ENCODE measurements at regions not wholly inside any gene's neighbourhood (a gene's known extent, or its start where the extent isn't known, plus 50 kb on each side); places are given as distances from the start of the nearest gene placed in this dataset.

GRCh38 chr2:4635289-4635688, 931.9 kb downstream of the DCDC2C start:
- Histone ChIP-seq H3K27me3 (no peaks in the 10 kb centered on the region), H3K9me3 (no peaks in the 10 kb centered on the region), H3K36me3 (no peaks in the 10 kb centered on the region), H3K4me1 (no peaks in the 10 kb centered on the region), H3K27ac (no peak overlapping the region), H3K4me3 (no peak overlapping the region)
- DNase-seq (ENCODE audit: low spot score in 2 of 2), result no peak
- intact Hi-C loops (cut with DNase I; ENCODE audit: low total_unique reads), result no loop called here
- no peak for TF ChIP-seq POLR2AphosphoS5 (IDR thresholded peaks at IDR 0.05)
- no peak for TF ChIP-seq POLR2A (IDR thresholded peaks at IDR 0.05)
- no peak for TF ChIP-seq CTCF (IDR thresholded peaks at IDR 0.05)

DNA sequence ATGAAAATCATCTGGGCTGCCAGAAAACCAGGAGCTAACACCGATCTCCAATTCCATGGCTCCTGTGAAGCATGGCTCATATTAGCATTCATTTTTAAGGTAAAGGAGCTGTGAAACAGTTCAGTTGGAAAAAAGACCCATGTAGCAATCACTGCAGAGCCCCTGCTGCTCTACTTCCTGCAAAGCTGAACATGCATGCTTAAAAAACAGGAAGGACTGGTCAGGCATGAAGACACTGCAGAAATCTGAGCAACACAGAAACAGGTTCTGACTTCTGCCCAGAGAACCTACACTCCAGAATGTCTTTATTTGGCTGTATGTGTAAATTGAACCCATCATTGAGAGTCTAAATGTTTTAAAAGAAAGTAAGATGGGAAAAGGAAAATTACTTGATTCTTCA, 950.6 kb downstream of the DCDC2C start:
- intact Hi-C loops (cut with DNase I; ENCODE audit: low total_unique reads), result no loop called here
- Histone ChIP-seq H3K27ac (no peak overlapping the region), H3K4me3 (no peak overlapping the region)

GRCh38 chr2:4656326-4656725, 953.0 kb downstream of the DCDC2C start:
- no peak for DNase-seq (ENCODE audit: low spot score in 2 of 2)
- Histone ChIP-seq H3K27ac (no peak overlapping the region), H3K4me3 (no peak overlapping the region), H3K4me1 (no peaks in the 10 kb centered on the region), H3K9me3 (no peaks in the 10 kb centered on the region), H3K27me3 (no peaks in the 10 kb centered on the region), H3K36me3 (no peaks in the 10 kb centered on the region)
- TF ChIP-seq CTCF (IDR thresholded peaks at IDR 0.05), result no peak
- intact Hi-C loops (cut with DNase I; ENCODE audit: low total_unique reads), result no loop called here

More for the DNA sequence above, 950.6 kb downstream of the DCDC2C start:
- H3K4me1 ChIP-seq, result no peaks in the 10 kb centered on the region
- no peaks in the 10 kb centered on the region for H3K36me3 ChIP-seq
- DNase-seq (ENCODE audit: low spot score in 2 of 2), result no peak
- H3K9me3 ChIP-seq, result no peaks in the 10 kb centered on the region
- TF ChIP-seq CTCF (IDR thresholded peaks at IDR 0.05), result no peak
- TF ChIP-seq POLR2AphosphoS5 (IDR thresholded peaks at IDR 0.05), result no peak
- no peaks in the 10 kb centered on the region for H3K27me3 ChIP-seq

DNA sequence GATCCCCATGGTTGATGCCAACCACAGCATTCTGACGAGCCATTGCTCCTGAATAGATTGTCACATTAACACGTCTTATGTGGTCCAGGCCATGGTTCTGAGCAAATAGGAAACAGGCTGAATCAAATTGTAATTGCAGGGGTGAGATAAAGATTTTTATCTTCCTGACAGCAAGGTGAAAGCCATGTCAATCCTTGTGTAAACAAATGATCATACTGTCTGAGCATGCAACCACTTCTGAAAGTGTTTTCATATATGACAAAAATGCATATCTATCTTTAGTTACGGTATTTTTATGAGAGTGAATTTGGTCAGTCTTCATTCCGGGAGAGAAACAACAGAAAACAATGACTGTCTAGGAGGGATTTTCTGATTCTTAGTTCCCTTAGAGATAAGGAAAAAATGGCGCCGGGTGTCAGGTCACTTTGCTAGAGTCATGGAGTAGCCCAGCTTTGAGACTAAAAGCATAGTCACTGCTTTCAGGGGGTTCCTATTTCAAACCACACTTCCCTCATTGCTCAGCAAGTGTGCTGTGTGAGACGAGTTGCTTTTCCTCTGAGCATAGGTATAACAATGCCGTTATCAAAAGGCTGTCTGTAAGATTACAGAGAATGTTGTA, 958.9 kb downstream of the DCDC2C start:
- no peak for TF ChIP-seq POLR2AphosphoS5 (IDR thresholded peaks at IDR 0.05)
- no peak for TF ChIP-seq POLR2A (IDR thresholded peaks at IDR 0.05)
- no peak for TF ChIP-seq CTCF (IDR thresholded peaks at IDR 0.05)
- H3K27me3 ChIP-seq, result no peaks in the 10 kb centered on the region
- no peak overlapping the region for H3K27ac ChIP-seq
- H3K9me3 ChIP-seq, result no peaks in the 10 kb centered on the region
- no peaks in the 10 kb centered on the region for H3K4me1 ChIP-seq
- H3K4me3 ChIP-seq, result no peak overlapping the region
- no peak for DNase-seq (ENCODE audit: low spot score in 2 of 2)
- no peaks in the 10 kb centered on the region for H3K36me3 ChIP-seq
- intact Hi-C loops (cut with DNase I; ENCODE audit: low total_unique reads), result no loop called here

GRCh38 chr2:4668381-4668780, 965.0 kb downstream of the DCDC2C start:
- TF ChIP-seq POLR2A (IDR thresholded peaks at IDR 0.05) (no peak), POLR2AphosphoS5 (IDR thresholded peaks at IDR 0.05) (no peak), CTCF (IDR thresholded peaks at IDR 0.05) (no peak)
- Histone ChIP-seq H3K27me3 (no peaks in the 10 kb centered on the region), H3K9me3 (peaks cover 0 to 4% of the 10 kb centered on the region in 2 donors), H3K36me3 (no peaks in the 10 kb centered on the region), H3K27ac (no peak overlapping the region), H3K4me3 (no peak overlapping the region), H3K4me1 (no peaks in the 10 kb centered on the region)
- no peak for DNase-seq (ENCODE audit: low spot score in 2 of 2)
- intact Hi-C loops (cut with DNase I; ENCODE audit: low total_unique reads), result no loop called here

Data from breast epithelium (tissue), 4 donors.